K562 (cell line): ENCODE measurements at regions not wholly inside any gene's neighbourhood (a gene's known extent, or its start where the extent isn't known, plus 50 kb on each side); places are given as distances from the start of the nearest gene placed in this dataset.

ENCODE experiments used
- ARID1B ChIP-seq: fragments of 450-650 bp; IDR thresholded peaks from 2 replicates; pipeline ENCODE4 v1.6.1; 2016; ENCODE audit warnings: antibody characterized with exemption, mild to moderate bottlenecking, inconsistent platforms
- PATZ1 ChIP-seq: fragments of 250-450 bp; sonication (Bioruptor Pico); IDR thresholded peaks from 2 replicates; pipeline ENCODE4 v1.5.0; 2020; ENCODE audit warnings: mild to moderate bottlenecking, borderline replicate concordance
- POLR2AphosphoS5 ChIP-seq: IDR thresholded peaks from 2 replicates; pipeline ENCODE4 v1.6.1; 2011; ENCODE audit warnings: mild to moderate bottlenecking, low read depth, low read length, moderate library complexity; ENCODE audit not compliant: control insufficient read depth, insufficient read depth
- PRMT5 ChIP-seq: sonication (generic); formaldehyde crosslinking; IDR thresholded peaks from 2 replicates; pipeline ENCODE4 v1.5.0; 2020; ENCODE audit warnings: missing genetic modification reagents
- RFX7 ChIP-seq: fragments of 250-450 bp; sonication (Bioruptor Pico); IDR thresholded peaks from 2 replicates; pipeline ENCODE4 v1.5.1; 2021; ENCODE audit warnings: mild to moderate bottlenecking
- TAL1 ChIP-seq: fragments of 450-650 bp; IDR thresholded peaks from 2 replicates; pipeline ENCODE4 v1.6.1; 2016; ENCODE audit warnings: mild to moderate bottlenecking
- TCF3 ChIP-seq: sonication (generic); formaldehyde crosslinking; IDR thresholded peaks from 2 replicates; pipeline ENCODE4 v1.4.0; 2020; ENCODE audit warnings: mild to moderate bottlenecking, missing genetic modification reagents
- ZNF77 ChIP-seq: fragments of 250-450 bp; sonication (Bioruptor Pico); IDR thresholded peaks from 2 replicates; pipeline ENCODE4 v1.5.0; 2020
- TF ChIP-seq, protein P1 (sequence below): fragments of 200-600 bp; sonication (generic); IDR thresholded peaks from one replicate; pipeline ENCODE4 v1.6.1; 2012; ENCODE audit warnings: mild to moderate bottlenecking, low read depth, low read length, inconsistent platforms
- TF ChIP-seq, protein P2 (sequence below): fragments of 450-650 bp; formaldehyde crosslinking; IDR thresholded peaks from 2 replicates; pipeline ENCODE4 v1.4.0; 2022; ENCODE audit warnings: missing genetic modification characterization

DNA sequence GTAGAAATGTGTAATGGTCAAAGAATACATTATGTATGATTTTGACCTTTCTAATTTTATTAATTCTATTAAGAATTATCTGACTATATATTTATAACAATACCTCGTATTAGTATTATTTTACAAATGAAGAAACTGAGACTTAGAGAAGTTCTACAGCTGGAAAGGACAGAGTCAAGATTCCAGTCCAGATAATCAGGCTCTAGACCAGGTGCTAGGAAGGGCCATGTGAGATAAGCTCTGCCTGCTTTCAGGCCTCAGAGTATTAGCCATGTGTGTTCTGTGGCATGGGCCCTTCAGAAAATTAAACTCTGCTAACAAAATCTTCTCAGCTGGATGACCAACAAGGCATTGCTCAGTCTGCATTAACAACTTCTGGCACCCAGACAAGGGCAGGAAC is 87.5 kb downstream of the CD200R1L start (continued):
- TF ChIP-seq, protein P1, sequence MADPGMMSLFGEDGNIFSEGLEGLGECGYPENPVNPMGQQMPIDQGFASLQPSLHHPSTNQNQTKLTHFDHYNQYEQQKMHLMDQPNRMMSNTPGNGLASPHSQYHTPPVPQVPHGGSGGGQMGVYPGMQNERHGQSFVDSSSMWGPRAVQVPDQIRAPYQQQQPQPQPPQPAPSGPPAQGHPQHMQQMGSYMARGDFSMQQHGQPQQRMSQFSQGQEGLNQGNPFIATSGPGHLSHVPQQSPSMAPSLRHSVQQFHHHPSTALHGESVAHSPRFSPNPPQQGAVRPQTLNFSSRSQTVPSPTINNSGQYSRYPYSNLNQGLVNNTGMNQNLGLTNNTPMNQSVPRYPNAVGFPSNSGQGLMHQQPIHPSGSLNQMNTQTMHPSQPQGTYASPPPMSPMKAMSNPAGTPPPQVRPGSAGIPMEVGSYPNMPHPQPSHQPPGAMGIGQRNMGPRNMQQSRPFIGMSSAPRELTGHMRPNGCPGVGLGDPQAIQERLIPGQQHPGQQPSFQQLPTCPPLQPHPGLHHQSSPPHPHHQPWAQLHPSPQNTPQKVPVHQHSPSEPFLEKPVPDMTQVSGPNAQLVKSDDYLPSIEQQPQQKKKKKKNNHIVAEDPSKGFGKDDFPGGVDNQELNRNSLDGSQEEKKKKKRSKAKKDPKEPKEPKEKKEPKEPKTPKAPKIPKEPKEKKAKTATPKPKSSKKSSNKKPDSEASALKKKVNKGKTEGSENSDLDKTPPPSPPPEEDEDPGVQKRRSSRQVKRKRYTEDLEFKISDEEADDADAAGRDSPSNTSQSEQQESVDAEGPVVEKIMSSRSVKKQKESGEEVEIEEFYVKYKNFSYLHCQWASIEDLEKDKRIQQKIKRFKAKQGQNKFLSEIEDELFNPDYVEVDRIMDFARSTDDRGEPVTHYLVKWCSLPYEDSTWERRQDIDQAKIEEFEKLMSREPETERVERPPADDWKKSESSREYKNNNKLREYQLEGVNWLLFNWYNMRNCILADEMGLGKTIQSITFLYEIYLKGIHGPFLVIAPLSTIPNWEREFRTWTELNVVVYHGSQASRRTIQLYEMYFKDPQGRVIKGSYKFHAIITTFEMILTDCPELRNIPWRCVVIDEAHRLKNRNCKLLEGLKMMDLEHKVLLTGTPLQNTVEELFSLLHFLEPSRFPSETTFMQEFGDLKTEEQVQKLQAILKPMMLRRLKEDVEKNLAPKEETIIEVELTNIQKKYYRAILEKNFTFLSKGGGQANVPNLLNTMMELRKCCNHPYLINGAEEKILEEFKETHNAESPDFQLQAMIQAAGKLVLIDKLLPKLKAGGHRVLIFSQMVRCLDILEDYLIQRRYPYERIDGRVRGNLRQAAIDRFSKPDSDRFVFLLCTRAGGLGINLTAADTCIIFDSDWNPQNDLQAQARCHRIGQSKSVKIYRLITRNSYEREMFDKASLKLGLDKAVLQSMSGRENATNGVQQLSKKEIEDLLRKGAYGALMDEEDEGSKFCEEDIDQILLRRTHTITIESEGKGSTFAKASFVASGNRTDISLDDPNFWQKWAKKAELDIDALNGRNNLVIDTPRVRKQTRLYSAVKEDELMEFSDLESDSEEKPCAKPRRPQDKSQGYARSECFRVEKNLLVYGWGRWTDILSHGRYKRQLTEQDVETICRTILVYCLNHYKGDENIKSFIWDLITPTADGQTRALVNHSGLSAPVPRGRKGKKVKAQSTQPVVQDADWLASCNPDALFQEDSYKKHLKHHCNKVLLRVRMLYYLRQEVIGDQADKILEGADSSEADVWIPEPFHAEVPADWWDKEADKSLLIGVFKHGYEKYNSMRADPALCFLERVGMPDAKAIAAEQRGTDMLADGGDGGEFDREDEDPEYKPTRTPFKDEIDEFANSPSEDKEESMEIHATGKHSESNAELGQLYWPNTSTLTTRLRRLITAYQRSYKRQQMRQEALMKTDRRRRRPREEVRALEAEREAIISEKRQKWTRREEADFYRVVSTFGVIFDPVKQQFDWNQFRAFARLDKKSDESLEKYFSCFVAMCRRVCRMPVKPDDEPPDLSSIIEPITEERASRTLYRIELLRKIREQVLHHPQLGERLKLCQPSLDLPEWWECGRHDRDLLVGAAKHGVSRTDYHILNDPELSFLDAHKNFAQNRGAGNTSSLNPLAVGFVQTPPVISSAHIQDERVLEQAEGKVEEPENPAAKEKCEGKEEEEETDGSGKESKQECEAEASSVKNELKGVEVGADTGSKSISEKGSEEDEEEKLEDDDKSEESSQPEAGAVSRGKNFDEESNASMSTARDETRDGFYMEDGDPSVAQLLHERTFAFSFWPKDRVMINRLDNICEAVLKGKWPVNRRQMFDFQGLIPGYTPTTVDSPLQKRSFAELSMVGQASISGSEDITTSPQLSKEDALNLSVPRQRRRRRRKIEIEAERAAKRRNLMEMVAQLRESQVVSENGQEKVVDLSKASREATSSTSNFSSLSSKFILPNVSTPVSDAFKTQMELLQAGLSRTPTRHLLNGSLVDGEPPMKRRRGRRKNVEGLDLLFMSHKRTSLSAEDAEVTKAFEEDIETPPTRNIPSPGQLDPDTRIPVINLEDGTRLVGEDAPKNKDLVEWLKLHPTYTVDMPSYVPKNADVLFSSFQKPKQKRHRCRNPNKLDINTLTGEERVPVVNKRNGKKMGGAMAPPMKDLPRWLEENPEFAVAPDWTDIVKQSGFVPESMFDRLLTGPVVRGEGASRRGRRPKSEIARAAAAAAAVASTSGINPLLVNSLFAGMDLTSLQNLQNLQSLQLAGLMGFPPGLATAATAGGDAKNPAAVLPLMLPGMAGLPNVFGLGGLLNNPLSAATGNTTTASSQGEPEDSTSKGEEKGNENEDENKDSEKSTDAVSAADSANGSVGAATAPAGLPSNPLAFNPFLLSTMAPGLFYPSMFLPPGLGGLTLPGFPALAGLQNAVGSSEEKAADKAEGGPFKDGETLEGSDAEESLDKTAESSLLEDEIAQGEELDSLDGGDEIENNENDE = no peak
- no peak for TF ChIP-seq RFX7
- TF ChIP-seq TCF3 (CRISPR knock-in tag) = peak; percentile 37; the same call in 1 of the 2 replicates
- TF ChIP-seq TAL1 = peak; percentile 51
- peak; percentile 56 for TF ChIP-seq ARID1B
- TF ChIP-seq, protein P2, sequence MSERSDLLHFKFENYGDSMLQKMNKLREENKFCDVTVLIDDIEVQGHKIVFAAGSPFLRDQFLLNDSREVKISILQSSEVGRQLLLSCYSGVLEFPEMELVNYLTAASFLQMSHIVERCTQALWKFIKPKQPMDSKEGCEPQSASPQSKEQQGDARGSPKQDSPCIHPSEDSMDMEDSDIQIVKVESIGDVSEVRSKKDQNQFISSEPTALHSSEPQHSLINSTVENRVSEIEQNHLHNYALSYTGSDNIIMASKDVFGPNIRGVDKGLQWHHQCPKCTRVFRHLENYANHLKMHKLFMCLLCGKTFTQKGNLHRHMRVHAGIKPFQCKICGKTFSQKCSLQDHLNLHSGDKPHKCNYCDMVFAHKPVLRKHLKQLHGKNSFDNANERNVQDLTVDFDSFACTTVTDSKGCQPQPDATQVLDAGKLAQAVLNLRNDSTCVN (CRISPR knock-in tag) = no peak
- TF ChIP-seq ZNF77 (CRISPR knock-in tag) = no peak
- no peak for TF ChIP-seq PATZ1 (CRISPR knock-in tag)
- TF ChIP-seq PRMT5 (CRISPR knock-in tag) = no peak
- no peak for TF ChIP-seq POLR2AphosphoS5
